ENCODE measurements at regions not wholly inside any gene's neighbourhood (a gene's known extent, or its start where the extent isn't known, plus 50 kb on each side); places are given as distances from the start of the nearest gene placed in this dataset.

DNA sequence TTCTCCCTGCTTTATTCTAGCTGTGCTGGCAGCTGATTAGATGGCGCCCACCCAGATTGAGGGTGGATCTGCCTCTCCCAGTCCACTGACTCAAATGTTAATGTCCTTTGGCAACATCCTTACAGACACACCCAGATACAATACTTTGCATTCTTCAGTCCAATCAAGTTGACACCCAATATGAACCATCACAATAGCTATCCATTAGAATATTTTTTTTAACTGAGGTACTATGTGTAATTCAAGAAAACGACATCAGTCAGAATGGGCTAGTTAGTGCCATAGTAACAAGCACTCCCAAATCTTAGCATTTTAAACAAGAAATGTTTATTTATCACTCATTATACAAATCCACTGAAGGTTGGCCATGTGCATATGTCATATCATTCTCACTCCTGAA lies 723.1 kb downstream of the NR2F2 start:
- TF ChIP-seq FOXM1 (IDR thresholded peaks at IDR 0.05; ENCODE audit: borderline replicate concordance) (no peak), NFRKB (IDR thresholded peaks at IDR 0.05) (no peak), HDGF (IDR thresholded peaks at IDR 0.05; ENCODE audit: borderline replicate concordance) (no peak), LEF1 (IDR thresholded peaks at IDR 0.05; ENCODE audit: borderline replicate concordance) (no peak), BHLHE40 (IDR thresholded peaks at IDR 0.05; ENCODE audit: borderline replicate concordance) (no peak), SUZ12 (IDR thresholded peaks at IDR 0.05) (no peak)

Data from HEK293T (cell line).